HG02852 (cell line): ENCODE measurements at regions not wholly inside any gene's neighbourhood (a gene's known extent, or its start where the extent isn't known, plus 50 kb on each side); places are given as distances from the start of the nearest gene placed in this dataset.

ENCODE experiments used
- ATAC-seq: cut with Tn5 transposase; IDR thresholded peaks from one replicate; pipeline ENCODE4 v1.9.1; 2021; ENCODE audit warnings: mild to moderate bottlenecking, moderate library complexity; ENCODE audit not compliant: unreplicated experiment

GRCh38 chr4:89556601-89557305 lies 249.2 kb upstream of the GPRIN3 start:
- ATAC-seq: no peak

GRCh38 chr4:89551191-89551590 lies 243.6 kb upstream of the GPRIN3 start:
- ATAC-seq: no peak

GRCh38 chr4:89549907-89550306 lies 242.3 kb upstream of the GPRIN3 start:
- ATAC-seq: no peak

GRCh38 chr4:89545315-89545714 lies 237.7 kb upstream of the GPRIN3 start:
- no peak for ATAC-seq

- no peak for ATAC-seq
These were observed 234.4 kb upstream of the GPRIN3 start for GRCh38 chr4:89541998-89542397.

GRCh38 chr4:89539797-89540711 lies 232.5 kb upstream of the GPRIN3 start:
- no peak for ATAC-seq

GRCh38 chr4:89539374-89539773 lies 231.8 kb upstream of the GPRIN3 start:
- no peak for ATAC-seq

- ATAC-seq: no peak
These were observed 231.3 kb upstream of the GPRIN3 start for GRCh38 chr4:89538886-89539285.

- no peak for ATAC-seq
These were observed 230.6 kb upstream of the GPRIN3 start for GRCh38 chr4:89538171-89538570.

- no peak for ATAC-seq
These were observed 229.7 kb upstream of the GPRIN3 start for GRCh38 chr4:89537281-89537680.

GRCh38 chr4:89535251-89535650 lies 227.7 kb upstream of the GPRIN3 start:
- no peak for ATAC-seq

GRCh38 chr4:89534356-89534755 lies 226.8 kb upstream of the GPRIN3 start:
- no peak for ATAC-seq

GRCh38 chr4:89531932-89532640 lies 224.5 kb upstream of the GPRIN3 start:
- ATAC-seq: no peak

- no peak for ATAC-seq
These were observed 221.0 kb upstream of the GPRIN3 start for GRCh38 chr4:89528526-89529133.

GRCh38 chr4:89521826-89522225 lies 214.2 kb upstream of the GPRIN3 start:
- no peak for ATAC-seq

- no peak for ATAC-seq
These were observed 212.2 kb upstream of the GPRIN3 start for GRCh38 chr4:89519771-89520320.

- ATAC-seq: no peak
These were observed 210.7 kb upstream of the GPRIN3 start for GRCh38 chr4:89518259-89518658.

GRCh38 chr4:89514811-89515210 lies 207.2 kb upstream of the GPRIN3 start:
- no peak for ATAC-seq

GRCh38 chr4:89511776-89512175 lies 204.2 kb upstream of the GPRIN3 start:
- ATAC-seq: no peak

GRCh38 chr4:89509708-89510281 lies 202.2 kb upstream of the GPRIN3 start:
- peak; percentile 100 for ATAC-seq
